Tibial nerve (tissue), 4 donors: ENCODE measurements at regions not wholly inside any gene's neighbourhood (a gene's known extent, or its start where the extent isn't known, plus 50 kb on each side); places are given as distances from the start of the nearest gene placed in this dataset.

Source experiments
- DNase-seq, 2 donors: peaks; one replicate each; pipeline ENCODE4 v3.0.0-alpha.2; 2019; ENCODE audit warnings: low spot score in 2 of 2
- H3K27ac ChIP-seq, 4 donors: fragments of 200-600 bp; sonication (generic) in 3 of 4; one replicate each; pipeline ENCODE4 v1.5.1; 2017 to 2019; ENCODE audit warnings: mild to moderate bottlenecking in 1 of 4
- H3K27me3 ChIP-seq, 2 donors: fragments of 200-600 bp; sonication (generic) in 1 of 2; one replicate each; pipeline versions ENCODE4 v1.5.1 to v1.6.0; 2017 to 2019
- H3K36me3 ChIP-seq, 3 donors: fragments of 200-600 bp; sonication (generic); one replicate each; pipeline ENCODE4 v1.5.1; 2018 to 2019
- H3K4me1 ChIP-seq, 4 donors: fragments of 200-600 bp; sonication (generic) in 3 of 4; one replicate each; pipeline ENCODE4 v1.5.1; 2017 to 2019
- H3K4me3 ChIP-seq, 4 donors: fragments of 200-600 bp; sonication (generic) in 3 of 4; one replicate each; pipeline ENCODE4 v1.5.1; 2017 to 2019; ENCODE audit warnings: mild to moderate bottlenecking in 1 of 4, moderate library complexity in 1 of 4
- H3K9me3 ChIP-seq, 4 donors: fragments of 200-600 bp; sonication (generic) in 3 of 4; one replicate each; pipeline ENCODE4 v1.5.1; 2017 to 2019
- CTCF ChIP-seq, 5 experiments: fragments of 200-600 bp in 3 of 5; fragments of 450-650 bp in 2 of 5; sonication (generic) in 3 of 5; IDR thresholded peaks; one replicate each; pipeline ENCODE4 v1.5.1; 2016 to 2019; ENCODE audit warnings: antibody characterized with exemption in 5 of 5, mild to moderate bottlenecking in 3 of 5, moderate library complexity in 2 of 5
- EP300 ChIP-seq, 2 donors: sonication (generic); formaldehyde crosslinking; IDR thresholded peaks; one replicate each; pipeline ENCODE4 v1.6.1; 2017; ENCODE audit warnings: antibody characterized with exemption in 2 of 2, mild to moderate bottlenecking in 1 of 2
- POLR2A ChIP-seq, 2 donors: fragments of 450-650 bp; IDR thresholded peaks; one replicate each; pipeline ENCODE4 v1.6.1; 2017; ENCODE audit warnings: antibody characterized with exemption in 2 of 2, mild to moderate bottlenecking in 2 of 2, moderate library complexity in 2 of 2
- WGBS, 2 donors: methylation state at CpG; one replicate each; pipeline ENCODE4 v1.1.5; 2018; 5-methylcytosine and 5-hydroxymethylcytosine counted together

- no peak overlapping the region for H3K27ac ChIP-seq
- H3K9me3 ChIP-seq: no peaks in the 10 kb centered on the region
- no peaks in the 10 kb centered on the region for H3K4me1 ChIP-seq
- no peak for TF ChIP-seq CTCF (IDR thresholded peaks at IDR 0.05)
- no peak for TF ChIP-seq EP300 (IDR thresholded peaks at IDR 0.05)
- no peak for TF ChIP-seq POLR2A (IDR thresholded peaks at IDR 0.05)
- no peak for DNase-seq
- H3K4me3 ChIP-seq: no peak overlapping the region
- H3K36me3 ChIP-seq: no peaks in the 10 kb centered on the region
- H3K27me3 ChIP-seq: no peaks in the 10 kb centered on the region
- 85 to 92% methylated on average over 2 of the region's 2 CpGs for WGBS, 2 donors
Measured at GRCh38 chr13:88411696-88412095, 740.5 kb downstream of the SLITRK5 start.

GRCh38 chr13:88417801-88418200, 746.6 kb downstream of the SLITRK5 start:
- TF ChIP-seq POLR2A (IDR thresholded peaks at IDR 0.05): no peak
- no peak for TF ChIP-seq CTCF (IDR thresholded peaks at IDR 0.05)
- no peak for TF ChIP-seq EP300 (IDR thresholded peaks at IDR 0.05)
- 94 to 97% methylated on average over 1 of the region's 1 CpG for WGBS, 2 donors
- H3K36me3 ChIP-seq: no peaks in the 10 kb centered on the region

GRCh38 chr13:88424463-88424862, 753.3 kb downstream of the SLITRK5 start:
- no peak for DNase-seq
- Histone ChIP-seq H3K4me1 (no peaks in the 10 kb centered on the region), H3K27ac (no peak overlapping the region), H3K9me3 (peaks cover 0 to 16% (median 2%) of the 10 kb centered on the region in 4 donors), H3K27me3 (no peaks in the 10 kb centered on the region), H3K4me3 (no peak overlapping the region), H3K36me3 (no peaks in the 10 kb centered on the region)
- no peak for TF ChIP-seq CTCF (IDR thresholded peaks at IDR 0.05)
- TF ChIP-seq POLR2A (IDR thresholded peaks at IDR 0.05): no peak
- no peak for TF ChIP-seq EP300 (IDR thresholded peaks at IDR 0.05)

More at GRCh38 chr13:88417801-88418200, 746.6 kb downstream of the SLITRK5 start:
- no peaks in the 10 kb centered on the region for H3K9me3 ChIP-seq
- no peak for DNase-seq
- no peak overlapping the region for H3K4me3 ChIP-seq
- no peaks in the 10 kb centered on the region for H3K27me3 ChIP-seq
- no peak overlapping the region for H3K27ac ChIP-seq
- no peaks in the 10 kb centered on the region for H3K4me1 ChIP-seq

GRCh38 chr13:88426661-88427060, 755.5 kb downstream of the SLITRK5 start:
- Histone ChIP-seq H3K4me1 (no peaks in the 10 kb centered on the region), H3K27ac (no peak overlapping the region), H3K36me3 (no peaks in the 10 kb centered on the region), H3K9me3 (peaks cover 0 to 16% (median 2%) of the 10 kb centered on the region in 4 donors), H3K27me3 (no peaks in the 10 kb centered on the region), H3K4me3 (no peak overlapping the region)
- DNase-seq: no peak
- TF ChIP-seq POLR2A (IDR thresholded peaks at IDR 0.05): no peak
- no peak for TF ChIP-seq CTCF (IDR thresholded peaks at IDR 0.05)
- TF ChIP-seq EP300 (IDR thresholded peaks at IDR 0.05): no peak

- peaks cover 0 to 21% (median 2%) of the 10 kb centered on the region in 4 donors for H3K9me3 ChIP-seq
- TF ChIP-seq CTCF (IDR thresholded peaks at IDR 0.05) (no peak), EP300 (IDR thresholded peaks at IDR 0.05) (no peak), POLR2A (IDR thresholded peaks at IDR 0.05) (no peak)
Measured at GRCh38 chr13:88429862-88430261, 758.7 kb downstream of the SLITRK5 start.

More at GRCh38 chr13:88429862-88430261, 758.7 kb downstream of the SLITRK5 start:
- H3K36me3 ChIP-seq: no peaks in the 10 kb centered on the region
- no peak for DNase-seq
- no peak overlapping the region for H3K4me3 ChIP-seq
- no peaks in the 10 kb centered on the region for H3K4me1 ChIP-seq
- WGBS, 2 donors: 84 to 89% methylated on average over 2 of the region's 2 CpGs
- no peak overlapping the region for H3K27ac ChIP-seq
- no peaks in the 10 kb centered on the region for H3K27me3 ChIP-seq
